IPS DF 6.9 (cell line): ENCODE measurements at regions not wholly inside any gene's neighbourhood (a gene's known extent, or its start where the extent isn't known, plus 50 kb on each side); places are given as distances from the start of the nearest gene placed in this dataset.
A peak's percentile ranks its signal among the peaks of the same experiment; 100 is the strongest.
"Not testable (repeated sequence)": the region's sequence is repeated elsewhere in the genome, so short reads cannot be mapped to it uniquely, and the experiment has no call there.

Source experiments
- DNase-seq: peaks from one replicate; pipeline ENCODE4 v3.0.0-alpha.2; 2013; ENCODE audit warnings: low read depth, low spot score
- H3K27ac ChIP-seq: one replicate; pipeline ENCODE4 v1.5.1; 2013; ENCODE audit warnings: low read length, control low read depth
- H3K27me3 ChIP-seq: 2 replicates; pipeline ENCODE4 v1.6.1; 2013; ENCODE audit warnings: mild to moderate bottlenecking, low read length; ENCODE audit not compliant: control insufficient read depth, insufficient read depth
- H3K36me3 ChIP-seq: 2 replicates; pipeline ENCODE4 v1.6.1; 2013; ENCODE audit warnings: low read length; ENCODE audit not compliant: control insufficient read depth, insufficient read depth
- H3K4me1 ChIP-seq: 2 replicates; pipeline ENCODE4 v1.6.1; 2013; ENCODE audit warnings: low read length; ENCODE audit not compliant: control insufficient read depth, insufficient read depth
- H3K4me3 ChIP-seq: 2 replicates; pipeline ENCODE4 v1.5.1; 2013; ENCODE audit warnings: mild to moderate bottlenecking, low read length
- H3K9me3 ChIP-seq: 2 replicates; pipeline ENCODE4 v1.6.1; 2013; ENCODE audit warnings: low read length, inconsistent platforms; ENCODE audit not compliant: control insufficient read depth, insufficient read depth
- WGBS: extraction: QIAGEN DNeasy Blood & Tissue Kit; methylation state at CpG from one replicate; pipeline ENCODE4 v1.1.7; 2013; ENCODE audit warnings: mixed read lengths, missing lambda C conversion rate; ENCODE audit not compliant: insufficient read length, insufficient coverage; 5-methylcytosine and 5-hydroxymethylcytosine counted together

GRCh38 chr12:76183459-76184186, 99.1 kb upstream of the NAP1L1 start:
- no CpG with 5 or more reads among the region's 4 CpGs for WGBS
- H3K27me3 ChIP-seq: no peaks in the 10 kb centered on the region
- H3K4me1 ChIP-seq: no peaks in the 10 kb centered on the region
- no peaks in the 10 kb centered on the region for H3K9me3 ChIP-seq
- no peaks in the 10 kb centered on the region for H3K36me3 ChIP-seq
- DNase-seq: no peak
- no peak overlapping the region for H3K4me3 ChIP-seq
- no peak overlapping the region for H3K27ac ChIP-seq

- Histone ChIP-seq H3K4me3 (no peak overlapping the region), H3K36me3 (no peaks in the 10 kb centered on the region), H3K27ac (no peak overlapping the region), H3K9me3 (no peaks in the 10 kb centered on the region), H3K4me1 (no peaks in the 10 kb centered on the region), H3K27me3 (no peaks in the 10 kb centered on the region)
- DNase-seq: no peak
- 100% methylated on average over 1 of the region's 4 CpGs for whole genome bisulfite sequencing
These were observed 96.2 kb upstream of the NAP1L1 start for GRCh38 chr12:76180401-76181277.

GRCh38 chr12:76178452-76178851, 94.0 kb upstream of the NAP1L1 start:
- H3K9me3 ChIP-seq: no peaks in the 10 kb centered on the region
- no peaks in the 10 kb centered on the region for H3K27me3 ChIP-seq
- WGBS: no CpG with 5 or more reads among the region's 3 CpGs
- H3K4me3 ChIP-seq: no peak overlapping the region
- H3K4me1 ChIP-seq: no peaks in the 10 kb centered on the region
- no peak overlapping the region for H3K27ac ChIP-seq
- no peak for DNase-seq
- H3K36me3 ChIP-seq: no peaks in the 10 kb centered on the region

- no peak overlapping the region for H3K4me3 ChIP-seq
- no peaks in the 10 kb centered on the region for H3K9me3 ChIP-seq
- H3K27me3 ChIP-seq: no peaks in the 10 kb centered on the region
- no peaks in the 10 kb centered on the region for H3K36me3 ChIP-seq
- WGBS: 100% methylated on average over 2 of the region's 4 CpGs
- no peaks in the 10 kb centered on the region for H3K4me1 ChIP-seq
- no peak for DNase-seq
- H3K27ac ChIP-seq: no peak overlapping the region
These were observed 93.3 kb upstream of the NAP1L1 start for GRCh38 chr12:76177821-76178220.

- no peak for DNase-seq
- no peaks in the 10 kb centered on the region for H3K9me3 ChIP-seq
- H3K36me3 ChIP-seq: no peaks in the 10 kb centered on the region
- H3K27me3 ChIP-seq: no peaks in the 10 kb centered on the region
- H3K4me1 ChIP-seq: no peaks in the 10 kb centered on the region
- H3K27ac ChIP-seq: no peak overlapping the region
- H3K4me3 ChIP-seq: no peak overlapping the region
These were observed 92.5 kb upstream of the NAP1L1 start for GRCh38 chr12:76176940-76177339.

GRCh38 chr12:76175946-76176345, 91.5 kb upstream of the NAP1L1 start:
- WGBS: no CpG with 5 or more reads among the region's 5 CpGs
- not testable (repeated sequence) for H3K27me3 ChIP-seq, H3K36me3 ChIP-seq

GRCh38 chr12:76173756-76174155, 89.3 kb upstream of the NAP1L1 start:
- H3K36me3 ChIP-seq: no peaks in the 10 kb centered on the region

More at GRCh38 chr12:76175946-76176345, 91.5 kb upstream of the NAP1L1 start:
- not testable (repeated sequence) for H3K9me3 ChIP-seq, H3K4me1 ChIP-seq, H3K27ac ChIP-seq, DNase-seq, H3K4me3 ChIP-seq

GRCh38 chr12:76158518-76159321, 74.2 kb upstream of the NAP1L1 start:
- H3K36me3 ChIP-seq: no peaks in the 10 kb centered on the region
- H3K27ac ChIP-seq: no peak overlapping the region
- no CpG with 5 or more reads among the region's 11 CpGs for WGBS
- no peak overlapping the region for H3K4me3 ChIP-seq
- peaks cover 2% of the 10 kb centered on the region; the same call in 1 of the 2 replicates for H3K4me1 ChIP-seq
- DNase-seq: peak; percentile 50
- H3K9me3 ChIP-seq: no peaks in the 10 kb centered on the region
- no peaks in the 10 kb centered on the region for H3K27me3 ChIP-seq

More at GRCh38 chr12:76173756-76174155, 89.3 kb upstream of the NAP1L1 start:
- no CpG with 5 or more reads among the region's 5 CpGs for WGBS
- H3K4me3 ChIP-seq: no peak overlapping the region
- H3K4me1 ChIP-seq: no peaks in the 10 kb centered on the region
- H3K27ac ChIP-seq: no peak overlapping the region
- no peaks in the 10 kb centered on the region for H3K27me3 ChIP-seq
- DNase-seq: no peak
- no peaks in the 10 kb centered on the region for H3K9me3 ChIP-seq

GRCh38 chr12:76156726-76157125, 72.2 kb upstream of the NAP1L1 start:
- Histone ChIP-seq H3K36me3 (no peaks in the 10 kb centered on the region), H3K4me3 (no peak overlapping the region), H3K9me3 (no peaks in the 10 kb centered on the region), H3K4me1 (peaks cover 2% of the 10 kb centered on the region; the same call in 1 of the 2 replicates), H3K27me3 (no peaks in the 10 kb centered on the region), H3K27ac (no peak overlapping the region)
- no peak for DNase-seq

GRCh38 chr12:76156314-76156713, 71.8 kb upstream of the NAP1L1 start:
- Histone ChIP-seq H3K4me3 (no peak overlapping the region), H3K4me1 (peaks cover 2% of the 10 kb centered on the region; the same call in 1 of the 2 replicates), H3K9me3 (no peaks in the 10 kb centered on the region), H3K36me3 (no peaks in the 10 kb centered on the region), H3K27ac (no peak overlapping the region), H3K27me3 (no peaks in the 10 kb centered on the region)
- no CpG with 5 or more reads among the region's 1 CpG for WGBS
- DNase-seq: no peak
